ENCODE measurements at regions not wholly inside any gene's neighbourhood (a gene's known extent, or its start where the extent isn't known, plus 50 kb on each side); places are given as distances from the start of the nearest gene placed in this dataset.

DNA sequence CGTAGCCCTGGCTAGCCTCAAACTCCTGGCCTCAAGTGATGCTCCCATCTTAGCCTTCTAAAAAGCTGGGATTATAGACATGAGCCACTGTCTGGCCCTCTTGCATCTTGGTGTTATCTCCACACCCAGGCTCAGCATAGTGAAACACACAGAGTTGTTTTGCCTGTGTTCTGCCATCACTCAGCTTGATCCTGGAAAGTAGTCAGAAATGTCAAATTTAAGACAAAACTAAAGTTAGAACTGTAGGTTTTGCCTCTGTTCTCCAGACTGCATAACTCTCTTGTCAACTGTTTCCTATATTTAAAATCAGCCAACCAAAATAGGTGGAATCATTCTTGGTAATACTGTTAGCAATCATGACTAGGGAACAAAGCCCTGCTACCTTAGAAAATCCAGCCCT lies 72.1 kb upstream of the GULP1 start:
- Histone ChIP-seq H3K9ac (ENCODE audit: low read length) (no peak overlapping the region), H3K27ac (ENCODE audit: low read depth, low read length) (no peak overlapping the region), H3K9me3 (ENCODE audit: insufficient read depth, low read length) (no peaks in the 10 kb centered on the region), H3K36me3 (ENCODE audit: low read length) (no peaks in the 10 kb centered on the region), H3K4me3 (ENCODE audit: insufficient read depth, low read length, poor library complexity, severe bottlenecking) (no peak overlapping the region), H3K9me2 (replicated peaks; ENCODE audit: insufficient read depth, low read length) (no peaks in the 10 kb centered on the region), H2AFZ (ENCODE audit: low read depth, low read length, severe bottlenecking) (no peak overlapping the region), H3K79me2 (ENCODE audit: insufficient read depth, low read length) (no peaks in the 10 kb centered on the region), H3K27me3 (ENCODE audit: low read length) (no peaks in the 10 kb centered on the region), H3K4me2 (ENCODE audit: low read depth, low read length, poor library complexity, severe bottlenecking) (no peak overlapping the region), H3F3A (ENCODE audit: insufficient read depth) (no peaks in the 10 kb centered on the region), H4K20me1 (ENCODE audit: low read depth, low read length) (no peaks in the 10 kb centered on the region)
- TF ChIP-seq EZH2phosphoT487 (conservative IDR thresholded peaks at IDR 0.05; ENCODE audit: low read length), result no peak
- TF ChIP-seq, protein P1, sequence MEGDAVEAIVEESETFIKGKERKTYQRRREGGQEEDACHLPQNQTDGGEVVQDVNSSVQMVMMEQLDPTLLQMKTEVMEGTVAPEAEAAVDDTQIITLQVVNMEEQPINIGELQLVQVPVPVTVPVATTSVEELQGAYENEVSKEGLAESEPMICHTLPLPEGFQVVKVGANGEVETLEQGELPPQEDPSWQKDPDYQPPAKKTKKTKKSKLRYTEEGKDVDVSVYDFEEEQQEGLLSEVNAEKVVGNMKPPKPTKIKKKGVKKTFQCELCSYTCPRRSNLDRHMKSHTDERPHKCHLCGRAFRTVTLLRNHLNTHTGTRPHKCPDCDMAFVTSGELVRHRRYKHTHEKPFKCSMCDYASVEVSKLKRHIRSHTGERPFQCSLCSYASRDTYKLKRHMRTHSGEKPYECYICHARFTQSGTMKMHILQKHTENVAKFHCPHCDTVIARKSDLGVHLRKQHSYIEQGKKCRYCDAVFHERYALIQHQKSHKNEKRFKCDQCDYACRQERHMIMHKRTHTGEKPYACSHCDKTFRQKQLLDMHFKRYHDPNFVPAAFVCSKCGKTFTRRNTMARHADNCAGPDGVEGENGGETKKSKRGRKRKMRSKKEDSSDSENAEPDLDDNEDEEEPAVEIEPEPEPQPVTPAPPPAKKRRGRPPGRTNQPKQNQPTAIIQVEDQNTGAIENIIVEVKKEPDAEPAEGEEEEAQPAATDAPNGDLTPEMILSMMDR (IDR thresholded peaks at IDR 0.05; ENCODE audit: insufficient read depth, low read length, poor library complexity, severe bottlenecking), result no peak

- Histone ChIP-seq H4K20me1 (ENCODE audit: low read depth, low read length) (no peaks in the 10 kb centered on the region), H2AFZ (ENCODE audit: low read depth, low read length, severe bottlenecking) (no peak overlapping the region), H3K27me3 (ENCODE audit: low read length) (no peaks in the 10 kb centered on the region), H3K9me3 (ENCODE audit: insufficient read depth, low read length) (no peaks in the 10 kb centered on the region), H3K9ac (ENCODE audit: low read length) (no peak overlapping the region), H3F3A (ENCODE audit: insufficient read depth) (no peaks in the 10 kb centered on the region), H3K79me2 (ENCODE audit: insufficient read depth, low read length) (no peaks in the 10 kb centered on the region), H3K4me3 (ENCODE audit: insufficient read depth, low read length, poor library complexity, severe bottlenecking) (no peak overlapping the region), H3K27ac (ENCODE audit: low read depth, low read length) (no peak overlapping the region), H3K9me2 (replicated peaks; ENCODE audit: insufficient read depth, low read length) (no peaks in the 10 kb centered on the region), H3K4me2 (ENCODE audit: low read depth, low read length, poor library complexity, severe bottlenecking) (no peak overlapping the region), H3K36me3 (ENCODE audit: low read length) (no peaks in the 10 kb centered on the region)
- TF ChIP-seq, protein P1 (IDR thresholded peaks at IDR 0.05; ENCODE audit: insufficient read depth, low read length, poor library complexity, severe bottlenecking), result no peak
- no peak for TF ChIP-seq EZH2phosphoT487 (conservative IDR thresholded peaks at IDR 0.05; ENCODE audit: low read length)
Observed at GRCh38 chr2:188220535-188220934, 71.1 kb upstream of the GULP1 start.

DNA sequence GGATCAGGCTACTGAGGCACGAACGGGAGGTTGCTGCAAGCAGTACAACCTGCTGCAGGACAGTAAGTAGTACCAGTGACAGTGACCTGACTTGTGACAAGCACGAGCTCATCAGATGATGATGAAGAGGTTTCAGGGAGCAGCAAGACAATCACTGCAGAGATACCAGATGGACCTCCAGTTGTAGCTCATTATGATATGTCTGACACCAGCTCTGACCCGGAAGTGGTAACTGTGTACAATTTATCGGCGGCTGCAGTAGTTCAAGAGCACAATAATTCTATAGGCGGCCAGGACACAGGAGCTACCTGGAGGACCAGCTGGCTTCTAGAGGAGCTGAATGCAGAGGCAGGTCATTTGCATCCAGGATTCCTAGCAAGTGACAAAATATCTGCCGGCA lies 64.0 kb upstream of the GULP1 start:
- H3K9me3 ChIP-seq (ENCODE audit: insufficient read depth, low read length), result no peaks in the 10 kb centered on the region
- no peaks in the 10 kb centered on the region for H3K79me2 ChIP-seq (ENCODE audit: insufficient read depth, low read length)
- H3K27me3 ChIP-seq (ENCODE audit: low read length), result no peaks in the 10 kb centered on the region
- H3K4me3 ChIP-seq (ENCODE audit: insufficient read depth, low read length, poor library complexity, severe bottlenecking), result no peak overlapping the region
- no peak overlapping the region for H3K4me2 ChIP-seq (ENCODE audit: low read depth, low read length, poor library complexity, severe bottlenecking)
- H3K9me2 ChIP-seq (replicated peaks; ENCODE audit: insufficient read depth, low read length), result no peaks in the 10 kb centered on the region
- no peaks in the 10 kb centered on the region for H3K36me3 ChIP-seq (ENCODE audit: low read length)
- no peaks in the 10 kb centered on the region for H3F3A ChIP-seq (ENCODE audit: insufficient read depth)
- TF ChIP-seq EZH2phosphoT487 (conservative IDR thresholded peaks at IDR 0.05; ENCODE audit: low read length), result no peak
- TF ChIP-seq, protein P1 (IDR thresholded peaks at IDR 0.05; ENCODE audit: insufficient read depth, low read length, poor library complexity, severe bottlenecking), result no peak
- no peak overlapping the region for H3K9ac ChIP-seq (ENCODE audit: low read length)
- H2AFZ ChIP-seq (ENCODE audit: low read depth, low read length, severe bottlenecking), result no peak overlapping the region
- H3K27ac ChIP-seq (ENCODE audit: low read depth, low read length), result no peak overlapping the region
- H4K20me1 ChIP-seq (ENCODE audit: low read depth, low read length), result no peaks in the 10 kb centered on the region
